ENCODE measurements at regions not wholly inside any gene's neighbourhood (a gene's known extent, or its start where the extent isn't known, plus 50 kb on each side); places are given as distances from the start of the nearest gene placed in this dataset.

- TF ChIP-seq ZNF622 (IDR thresholded peaks at IDR 0.05) = no peak
- TF ChIP-seq EZH2 (IDR thresholded peaks at IDR 0.05; ENCODE audit: borderline replicate concordance, control insufficient read depth, low read depth, low read length) = no peak
- TF ChIP-seq CUX1 (IDR thresholded peaks at IDR 0.05; ENCODE audit: insufficient replicate concordance, low read depth, low read length) = no peak
- no peak for TF ChIP-seq CTCF (IDR thresholded peaks at IDR 0.05 in 2 of 3, conservative IDR thresholded peaks at IDR 0.05 in 1 of 3; ENCODE audit: control insufficient read depth in 2 of 3, extremely low read depth in 1 of 3, insufficient read depth in 1 of 3, low read depth in 3 of 3, low read length in 3 of 3)
- TF ChIP-seq SP1 (IDR thresholded peaks at IDR 0.05; ENCODE audit: low read depth, low read length) = no peak
- no peak for TF ChIP-seq JUND (IDR thresholded peaks at IDR 0.05; ENCODE audit: low read depth, low read length)
These were observed 1366.0 kb downstream of the UQCRFS1 start for GRCh38 chr19:27846944-27847343.
